H1 (cell line): ENCODE measurements at regions not wholly inside any gene's neighbourhood (a gene's known extent, or its start where the extent isn't known, plus 50 kb on each side); places are given as distances from the start of the nearest gene placed in this dataset.
A peak's percentile ranks its signal among the peaks of the same experiment; 100 is the strongest.

Experiments used
- CTCF ChIA-PET: fragments of 300-600 bp; sonication (Branson Sonifier 250); formaldehyde crosslinking; loops from one replicate; lab custom pipeline; 2021; ENCODE audit not compliant: partially characterized antibody; lab: Charles Lee
- POLR2A ChIA-PET: fragments of 300-600 bp; sonication (Branson Sonifier 250); formaldehyde crosslinking; loops from one replicate; lab custom pipeline; 2021; ENCODE audit warnings: inconsistent platforms; ENCODE audit not compliant: partially characterized antibody; lab: Charles Lee
- DNase-seq, 2 experiments: peaks; one replicate each; pipeline versions ENCODE4 v3.0.0 to v3.0.0-alpha.2; 2010 to 2022; ENCODE audit warnings: low spot score in 2 of 2, low read depth in 1 of 2, mixed read lengths in 1 of 2
- FAIRE-seq: peaks from 2 replicates; lab custom pipeline; 2011; peaks lifted over from hg19 to GRCh38; lab: Jason Lieb, UNC
- H2AFZ ChIP-seq: 2 replicates; pipeline ENCODE4 v1.8.1; 2012; ENCODE audit warnings: low read length, inconsistent platforms
- H2AK5ac ChIP-seq: 2 replicates; pipeline ENCODE4 v1.6.1; 2013; ENCODE audit warnings: low read depth, low read length
- H2BK120ac ChIP-seq: replicated peaks from 2 replicates; pipeline ENCODE3; 2013; ENCODE audit warnings: low read depth, low read length, inconsistent platforms
- H2BK12ac ChIP-seq: 2 replicates; pipeline ENCODE4 v1.6.1; 2013; ENCODE audit warnings: low read depth, low read length
- H2BK15ac ChIP-seq: 2 replicates; pipeline ENCODE4 v1.6.1; 2013; ENCODE audit warnings: low read length
- H2BK20ac ChIP-seq: 2 replicates; pipeline ENCODE4 v1.6.1; 2013; ENCODE audit warnings: low read length
- H2BK5ac ChIP-seq: 2 replicates; pipeline ENCODE4 v1.6.1; 2013; ENCODE audit warnings: low read depth, low read length
- H3K14ac ChIP-seq: 2 replicates; pipeline ENCODE4 v1.6.1; 2013; ENCODE audit warnings: inconsistent platforms; ENCODE audit not compliant: insufficient read length
- H3K18ac ChIP-seq: 2 replicates; pipeline ENCODE4 v1.6.1; 2013; ENCODE audit warnings: low read length; ENCODE audit errors: extremely low read depth
- H3K23ac ChIP-seq: 2 replicates; pipeline ENCODE4 v1.6.1; 2013; ENCODE audit warnings: inconsistent platforms; ENCODE audit not compliant: insufficient read length
- H3K23me2 ChIP-seq: 2 replicates; pipeline ENCODE4 v1.6.1; 2013; ENCODE audit warnings: low read depth, low read length
- H3K27ac ChIP-seq: 2 replicates; pipeline ENCODE4 v1.6.1; 2011; ENCODE audit warnings: low read depth, low read length, inconsistent platforms
- H3K27me3 ChIP-seq, 4 experiments: replicated peaks in 1 of 4; 1 replicate in 1 of 4; 2 replicates in 3 of 4; pipeline versions ENCODE4 v1.6.1 to v1.8.1; 2011 to 2013; ENCODE audit warnings: low read length in 3 of 4, mild to moderate bottlenecking in 3 of 4, inconsistent platforms in 2 of 4, mixed read lengths in 2 of 4, moderate library complexity in 1 of 4; ENCODE audit not compliant: control insufficient read depth in 3 of 4, insufficient read depth in 3 of 4; ENCODE audit errors: extremely low read depth in 1 of 4
- H3K36me3 ChIP-seq, 4 experiments: 2 replicates each; pipeline versions ENCODE4 v1.6.1 to v1.8.1; 2011 to 2013; ENCODE audit warnings: mild to moderate bottlenecking in 4 of 4, low read length in 3 of 4, moderate library complexity in 2 of 4, control low read depth in 1 of 4, inconsistent platforms in 1 of 4; ENCODE audit not compliant: insufficient read depth in 4 of 4, control insufficient read depth in 2 of 4
- H3K4ac ChIP-seq: replicated peaks from 2 replicates; pipeline ENCODE3; 2013; ENCODE audit warnings: low read length, low read depth, mixed read lengths, inconsistent platforms; ENCODE audit not compliant: insufficient read length
- H3K4me1 ChIP-seq, 4 experiments: replicated peaks in 1 of 4; 1 replicate in 1 of 4; 2 replicates in 3 of 4; pipeline versions ENCODE4 v1.6.1 to v1.8.1; 2011 to 2013; ENCODE audit warnings: low read length in 3 of 4, inconsistent platforms in 2 of 4, mixed read lengths in 1 of 4; ENCODE audit not compliant: insufficient read depth in 4 of 4, control insufficient read depth in 3 of 4
- H3K4me2 ChIP-seq, 2 experiments: 2 replicates each; pipeline versions ENCODE4 v1.6.1 to v1.8.1; 2011 to 2013; ENCODE audit warnings: low read depth in 2 of 2, low read length in 2 of 2, control low read depth in 1 of 2, inconsistent platforms in 1 of 2, mild to moderate bottlenecking in 1 of 2; ENCODE audit not compliant: insufficient read depth in 1 of 2
- H3K4me3 ChIP-seq, 4 experiments: fragments of 200-600, 300-600 bp in 1 of 4; sonication (generic), shearing (Covaris generic), sonication (Bioruptor Twin) in 1 of 4; 2 replicates each; pipeline versions ENCODE4 v1.5.1 to v1.8.1; 2011 to 2016; ENCODE audit warnings: low read length in 4 of 4, low read depth in 3 of 4, control low read depth in 2 of 4, inconsistent platforms in 2 of 4, mild to moderate bottlenecking in 2 of 4, mixed read lengths in 1 of 4, moderate library complexity in 1 of 4; ENCODE audit not compliant: insufficient read depth in 2 of 4; ENCODE audit errors: extremely low read depth in 1 of 4
- H3K56ac ChIP-seq: replicated peaks from 2 replicates; pipeline ENCODE3; 2013; ENCODE audit warnings: low read depth, mild to moderate bottlenecking, mixed read lengths, low read length, inconsistent platforms; ENCODE audit not compliant: insufficient read length
- H3K79me1 ChIP-seq: 2 replicates; pipeline ENCODE4 v1.6.1; 2013; ENCODE audit warnings: low read depth, low read length, control low read depth
- H3K79me2 ChIP-seq, 2 experiments: 2 replicates each; pipeline versions ENCODE4 v1.6.1 to v1.8.1; 2012 to 2013; ENCODE audit warnings: low read length in 2 of 2, mild to moderate bottlenecking in 2 of 2, inconsistent platforms in 1 of 2; ENCODE audit not compliant: insufficient read depth in 2 of 2, control insufficient read depth in 1 of 2
- H3K9ac ChIP-seq, 4 experiments: replicated peaks in 1 of 4; 1 replicate in 1 of 4; 2 replicates in 3 of 4; pipeline versions ENCODE4 v1.6.1 to v1.8.1; 2011 to 2013; ENCODE audit warnings: low read depth in 3 of 4, low read length in 3 of 4, control low read depth in 2 of 4, mild to moderate bottlenecking in 2 of 4, moderate library complexity in 2 of 4, inconsistent platforms in 1 of 4; ENCODE audit errors: extremely low read depth in 1 of 4
- H3K9me3 ChIP-seq, 2 experiments: 2 replicates each; pipeline versions ENCODE4 v1.6.1 to v1.8.1; 2012 to 2013; ENCODE audit warnings: mild to moderate bottlenecking in 2 of 2, moderate library complexity in 2 of 2, control low read depth in 1 of 2, inconsistent platforms in 1 of 2, low read depth in 1 of 2, low read length in 1 of 2, mixed read lengths in 1 of 2; ENCODE audit not compliant: insufficient read depth in 2 of 2
- H4K20me1 ChIP-seq, 2 experiments: replicated peaks in 1 of 2; 2 replicates each; pipeline versions ENCODE3 to v1.8.1; 2011 to 2013; ENCODE audit warnings: inconsistent platforms in 2 of 2, low read length in 2 of 2, mild to moderate bottlenecking in 1 of 2; ENCODE audit not compliant: insufficient read depth in 2 of 2, control insufficient read depth in 1 of 2
- H4K5ac ChIP-seq: 2 replicates; pipeline ENCODE4 v1.6.1; 2013; ENCODE audit warnings: low read length, low read depth, mixed read lengths, inconsistent platforms; ENCODE audit not compliant: insufficient read length
- H4K8ac ChIP-seq: 2 replicates; pipeline ENCODE4 v1.8.0; 2013; ENCODE audit warnings: mild to moderate bottlenecking, moderate library complexity, low read length, inconsistent platforms; ENCODE audit not compliant: insufficient read depth; ENCODE audit errors: extremely low read depth
- H4K91ac ChIP-seq: replicated peaks from 2 replicates; pipeline ENCODE3; 2013; ENCODE audit warnings: low read length, mixed read lengths, inconsistent platforms; ENCODE audit not compliant: insufficient read length
- ATF3 ChIP-seq: IDR thresholded peaks from 2 replicates; pipeline ENCODE4 v1.6.1; 2011; ENCODE audit warnings: low read depth, mild to moderate bottlenecking, low read length; ENCODE audit not compliant: insufficient read depth
- BACH1 ChIP-seq: IDR thresholded peaks from 2 replicates; pipeline ENCODE4 v1.6.1; 2012; ENCODE audit warnings: low read length, improper control_type of control experiment
- CREB1 ChIP-seq: IDR thresholded peaks from 2 replicates; pipeline ENCODE4 v1.6.1; 2012; ENCODE audit warnings: inconsistent platforms
- EP300 ChIP-seq, 2 experiments: IDR thresholded peaks; 1 replicate in 1 of 2; 2 replicates in 1 of 2; pipeline ENCODE4 v1.6.1; 2011 to 2012; ENCODE audit warnings: low read depth in 2 of 2, low read length in 2 of 2, mild to moderate bottlenecking in 2 of 2, borderline replicate concordance in 1 of 2, inconsistent platforms in 1 of 2, moderate library complexity in 1 of 2
- HDAC2 ChIP-seq, 2 experiments: fragments of 300-600 bp in 1 of 2; sonication (generic) in 1 of 2; IDR thresholded peaks; 2 replicates each; pipeline ENCODE4 v1.6.1; 2011 to 2012; ENCODE audit warnings: low read depth in 2 of 2, low read length in 2 of 2, mild to moderate bottlenecking in 2 of 2, moderate library complexity in 2 of 2, borderline replicate concordance in 1 of 2, inconsistent platforms in 1 of 2
- KDM5A ChIP-seq: fragments of 200-600 bp; IDR thresholded peaks from 2 replicates; pipeline ENCODE4 v1.7.1; 2012; ENCODE audit warnings: mild to moderate bottlenecking, low read length, inconsistent platforms, mixed read lengths
- POLR2A ChIP-seq, 2 experiments: IDR thresholded peaks; 1 replicate in 1 of 2; 2 replicates in 1 of 2; pipeline ENCODE4 v1.6.1; 2011; ENCODE audit warnings: low read depth in 2 of 2, low read length in 2 of 2, mild to moderate bottlenecking in 2 of 2; ENCODE audit errors: control extremely low read depth in 1 of 2
- POU5F1 ChIP-seq: IDR thresholded peaks from 2 replicates; pipeline ENCODE4 v1.6.1; 2011; ENCODE audit warnings: low read depth, mild to moderate bottlenecking, low read length, moderate library complexity
- RBBP5 ChIP-seq: IDR thresholded peaks from 2 replicates; pipeline ENCODE4 v1.7.1; 2012; ENCODE audit warnings: low read depth, mild to moderate bottlenecking, inconsistent platforms, low read length, moderate library complexity, borderline replicate concordance
- SIX5 ChIP-seq: IDR thresholded peaks from 2 replicates; pipeline ENCODE4 v1.6.1; 2011; ENCODE audit warnings: mild to moderate bottlenecking, low read depth, low read length
- SP2 ChIP-seq: IDR thresholded peaks from 2 replicates; pipeline ENCODE4 v1.6.1; 2012; ENCODE audit warnings: mild to moderate bottlenecking, low read length, inconsistent platforms
- USF2 ChIP-seq: IDR thresholded peaks from 2 replicates; pipeline ENCODE4 v1.6.1; 2011; ENCODE audit warnings: low read length, improper control_type of control experiment
- WGBS, 2 experiments: shearing (Covaris generic) in 1 of 2; methylation state at CpG; one replicate each; pipeline versions ENCODE4 v1.1.6 to v1.1.7; 2013 to 2015; ENCODE audit warnings: low lambda C conversion rate in 2 of 2, mixed read lengths in 2 of 2, inconsistent platforms in 1 of 2, low coverage in 1 of 2, missing lambda C conversion rate in 1 of 2; ENCODE audit not compliant: insufficient replicate concordance in 2 of 2, insufficient coverage in 1 of 2, insufficient read length in 1 of 2; ENCODE audit errors: extremely low coverage in 1 of 2, missing lambda C conversion rate in 1 of 2; 5-methylcytosine and 5-hydroxymethylcytosine counted together

GRCh38 chr4:37762294-37762990, 64.0 kb upstream of the PGM2 start:
- Histone ChIP-seq H3K4me2 (no peak overlapping the region), H3K79me1 (no peaks in the 10 kb centered on the region), H4K91ac (no peak overlapping the region), H3K27ac (no peak overlapping the region), H3K23me2 (no peaks in the 10 kb centered on the region), H3K14ac (no peak overlapping the region), H3K79me2 (no peaks in the 10 kb centered on the region), H2BK120ac (no peak overlapping the region), H2BK15ac (no peak overlapping the region), H3K23ac (no peak overlapping the region), H2AFZ (0 out of 2 replicates have a peak overlapping the region, but pooled peaks have one; percentile 69), H3K9me3 (no peaks in the 10 kb centered on the region), H3K36me3 (no peaks in the 10 kb centered on the region), H3K18ac (no peak overlapping the region; the same call in 1 of the 2 replicates), H3K9ac (no peak overlapping the region), H3K27me3 (no peaks in the 10 kb centered on the region), H4K8ac (no peak overlapping the region), H4K20me1 (no peaks in the 10 kb centered on the region), H2AK5ac (no peak overlapping the region), H3K4me3 (no peak overlapping the region), H3K4ac (no peak overlapping the region), H3K4me1 (no peaks in the 10 kb centered on the region), H2BK5ac (no peak overlapping the region), H2BK12ac (no peak overlapping the region), H2BK20ac (no peak overlapping the region), H4K5ac (no peak overlapping the region), H3K56ac (no peak overlapping the region)
- DNase-seq (no peak), FAIRE-seq (no peak)
- CTCF ChIA-PET, result interaction anchor here (0.9 kb wide), 1 partner anchor 196 kb away, joined by 3 read pairs; no protein-coding TSS in a partner anchor
- WGBS, 2 experiments, result 74% methylated on average over 3 of the region's 3 CpGs; no CpG with 5 or more reads in 1 of the 2 experiments
- POLR2A ChIA-PET, result no interaction called here
- TF ChIP-seq ATF3 (peak; percentile 84), POU5F1 (no peak), SP2 (no peak), SIX5 (peak; percentile 76), KDM5A (no peak), POLR2A (IDR thresholded peaks at IDR 0.05; ENCODE audit: control extremely low read depth in 1 of 2, low read depth in 2 of 2, low read length in 2 of 2) (no peak), EP300 (IDR thresholded peaks at IDR 0.05; ENCODE audit: borderline replicate concordance in 1 of 2, low read depth in 2 of 2, low read length in 2 of 2) (no peak), USF2 (peak; percentile 86), RBBP5 (no peak), BACH1 (no peak), HDAC2 (IDR thresholded peaks at IDR 0.05; ENCODE audit: borderline replicate concordance in 1 of 2, low read depth in 2 of 2, low read length in 2 of 2) (no peak), CREB1 (no peak)
